ENCODE measurements at regions not wholly inside any gene's neighbourhood (a gene's known extent, or its start where the extent isn't known, plus 50 kb on each side); places are given as distances from the start of the nearest gene placed in this dataset.
"Not testable (repeated sequence)": the region's sequence is repeated elsewhere in the genome, so short reads cannot be mapped to it uniquely, and the experiment has no call there.

DNA sequence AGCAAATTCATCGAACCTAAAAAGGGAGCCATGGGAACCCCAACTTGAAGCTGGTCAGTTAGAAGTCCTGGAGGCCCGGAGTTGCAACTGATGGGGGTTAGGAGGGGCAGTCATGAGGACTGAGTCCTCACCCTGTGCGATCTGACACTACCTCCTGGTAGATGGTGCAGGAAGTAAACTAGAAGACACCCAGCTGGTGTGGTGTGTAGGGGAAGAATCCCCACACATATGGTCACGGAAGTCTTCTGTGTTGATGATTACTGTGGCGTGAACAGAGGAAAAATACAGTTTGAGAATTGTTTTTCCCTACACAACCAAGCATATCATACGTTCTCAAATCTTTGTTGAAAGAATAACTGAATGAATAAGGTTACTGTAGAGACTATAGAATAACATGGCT, 164.6 kb upstream of the KCTD7 start:
- TF ChIP-seq YY1 (IDR thresholded peaks at IDR 0.05; ENCODE audit: insufficient read depth, insufficient read length) (no peak), ZNF274 (IDR thresholded peaks at IDR 0.05; ENCODE audit: low read depth, low read length) (no peak), SUZ12 (IDR thresholded peaks at IDR 0.05; ENCODE audit: extremely low read depth, insufficient read depth, insufficient read length) (no peak)

DNA sequence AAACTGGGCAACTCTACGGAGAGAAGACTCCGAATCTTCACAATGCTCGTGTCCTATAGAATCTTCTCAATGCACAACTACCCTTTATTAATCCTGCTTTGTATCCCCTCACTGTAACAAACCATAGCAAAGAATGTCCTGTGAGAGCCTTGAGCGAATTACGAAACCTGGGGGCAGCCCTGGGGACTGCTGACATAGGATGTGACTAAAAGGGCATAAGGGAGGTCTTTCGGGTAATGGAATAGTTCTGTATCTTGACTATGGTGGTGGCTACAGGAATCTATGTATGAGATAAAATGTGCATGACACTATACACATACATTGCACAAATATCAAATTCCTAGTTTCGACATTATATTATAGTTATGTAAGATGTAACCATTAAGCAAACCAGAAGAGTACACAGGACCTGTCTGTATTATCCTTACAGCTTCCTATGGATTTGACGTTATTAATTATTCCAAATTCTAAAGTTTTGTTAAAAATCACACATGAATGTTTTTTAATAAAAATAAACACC, 162.5 kb upstream of the KCTD7 start:
- H3K36me3 ChIP-seq (ENCODE audit: insufficient read depth, insufficient read length, low read length) = peaks cover 2% of the 10 kb centered on the region

More for the DNA sequence above, 164.6 kb upstream of the KCTD7 start:
- H3K4me1 ChIP-seq (ENCODE audit: insufficient read depth, insufficient read length) = no peaks in the 10 kb centered on the region
- no peak for DNase-seq (ENCODE audit: low read depth, low spot score)
- H3K9ac ChIP-seq (ENCODE audit: insufficient read length, low read depth) = no peak overlapping the region
- peaks cover 2% of the 10 kb centered on the region for H3K36me3 ChIP-seq (ENCODE audit: insufficient read depth, insufficient read length, low read length)
- H3K4me3 ChIP-seq (ENCODE audit: insufficient read length, low read depth) = no peak overlapping the region
- no peaks in the 10 kb centered on the region for H3K9me3 ChIP-seq (ENCODE audit: insufficient read depth, low read length)
- no peaks in the 10 kb centered on the region for H3K27me3 ChIP-seq (ENCODE audit: insufficient read depth, insufficient read length)

DNA sequence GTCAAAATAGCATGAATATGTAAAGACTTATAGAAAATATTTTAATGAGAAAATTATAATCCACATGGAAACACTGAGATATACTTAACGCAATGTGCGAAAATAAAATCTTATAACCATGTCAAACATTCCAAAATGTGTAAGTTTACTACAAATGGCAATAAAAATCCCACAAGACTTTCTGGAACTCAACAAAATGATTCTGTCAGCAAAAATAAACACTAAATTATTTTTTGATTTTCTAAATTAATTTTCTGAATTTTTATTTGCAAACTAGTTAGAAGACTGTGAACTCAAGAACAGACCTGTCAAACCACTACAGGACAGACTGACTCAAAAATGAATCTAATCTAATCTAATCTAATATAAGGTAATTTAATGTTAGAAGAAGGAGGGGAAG, 160.8 kb upstream of the KCTD7 start:
- Histone ChIP-seq H3K9ac (ENCODE audit: insufficient read length, low read depth) (no peak overlapping the region), H3K4me3 (ENCODE audit: insufficient read length, low read depth) (no peak overlapping the region), H3K27me3 (ENCODE audit: insufficient read depth, insufficient read length) (no peaks in the 10 kb centered on the region), H3K9me3 (ENCODE audit: insufficient read depth, low read length) (no peaks in the 10 kb centered on the region), H3K4me1 (ENCODE audit: insufficient read depth, insufficient read length) (no peaks in the 10 kb centered on the region), H3K36me3 (ENCODE audit: insufficient read depth, insufficient read length, low read length) (peaks cover 2% of the 10 kb centered on the region)
- DNase-seq (ENCODE audit: low read depth, low spot score) = no peak
- TF ChIP-seq YY1 (IDR thresholded peaks at IDR 0.05; ENCODE audit: insufficient read depth, insufficient read length) = no peak
- no peak for TF ChIP-seq ZNF274 (IDR thresholded peaks at IDR 0.05; ENCODE audit: low read depth, low read length)
- TF ChIP-seq SUZ12 (IDR thresholded peaks at IDR 0.05; ENCODE audit: extremely low read depth, insufficient read depth, insufficient read length) = no peak

More for the DNA sequence above, 162.5 kb upstream of the KCTD7 start:
- TF ChIP-seq SUZ12 (IDR thresholded peaks at IDR 0.05; ENCODE audit: extremely low read depth, insufficient read depth, insufficient read length) (no peak), YY1 (IDR thresholded peaks at IDR 0.05; ENCODE audit: insufficient read depth, insufficient read length) (no peak), ZNF274 (IDR thresholded peaks at IDR 0.05; ENCODE audit: low read depth, low read length) (no peak)
- Histone ChIP-seq H3K9me3 (ENCODE audit: insufficient read depth, low read length) (no peaks in the 10 kb centered on the region), H3K9ac (ENCODE audit: insufficient read length, low read depth) (no peak overlapping the region), H3K4me3 (ENCODE audit: insufficient read length, low read depth) (no peak overlapping the region), H3K4me1 (ENCODE audit: insufficient read depth, insufficient read length) (no peaks in the 10 kb centered on the region), H3K27me3 (ENCODE audit: insufficient read depth, insufficient read length) (no peaks in the 10 kb centered on the region)
- no peak for DNase-seq (ENCODE audit: low read depth, low spot score)

DNA sequence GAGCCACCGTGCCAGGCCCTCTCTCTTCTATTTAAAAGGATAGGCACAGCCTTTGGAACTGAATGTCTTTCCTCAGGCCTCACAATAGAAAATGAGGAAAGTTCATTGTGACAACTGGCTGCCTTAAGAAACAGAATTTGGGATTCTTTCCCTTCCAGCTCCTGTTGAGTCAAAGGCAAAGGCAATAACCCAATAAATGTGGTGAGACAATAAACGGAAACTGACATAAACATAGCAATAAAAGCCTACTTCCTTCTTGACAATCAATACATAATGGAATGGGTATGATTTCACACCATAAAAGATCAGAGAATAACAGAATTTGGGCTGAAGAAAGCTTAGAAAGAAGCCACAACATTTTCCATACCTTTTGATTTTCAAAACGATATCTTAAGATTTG, 155.6 kb upstream of the KCTD7 start:
- peaks cover 19% of the 10 kb centered on the region for H3K36me3 ChIP-seq (ENCODE audit: insufficient read depth, insufficient read length, low read length)
- H3K4me3 ChIP-seq (ENCODE audit: insufficient read length, low read depth); H3K9me3 ChIP-seq (ENCODE audit: insufficient read depth, low read length); DNase-seq (ENCODE audit: low read depth, low spot score); H3K27me3 ChIP-seq (ENCODE audit: insufficient read depth, insufficient read length); H3K4me1 ChIP-seq (ENCODE audit: insufficient read depth, insufficient read length); H3K9ac ChIP-seq (ENCODE audit: insufficient read length, low read depth): not testable (repeated sequence)

DNA sequence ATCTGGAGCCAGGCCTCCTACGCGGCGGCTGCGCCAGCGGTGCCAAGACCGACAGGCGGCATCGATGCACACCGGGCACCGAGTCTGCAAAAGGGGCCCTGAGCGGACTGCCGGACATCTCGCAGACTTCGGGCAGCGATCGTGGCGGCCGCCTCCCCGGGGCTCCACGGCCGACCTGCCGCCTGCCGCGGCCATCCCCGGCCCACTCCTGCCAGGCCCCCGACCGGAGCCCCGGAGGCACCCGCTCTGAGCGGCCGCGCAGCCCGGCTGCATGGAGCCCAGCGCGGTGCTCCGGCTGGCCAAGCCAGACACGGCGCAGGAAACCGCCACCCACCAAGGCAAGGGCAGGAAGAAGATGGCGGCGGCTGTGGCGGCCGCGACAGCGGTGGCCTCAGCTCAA, 154.2 kb upstream of the KCTD7 start:
- no peaks in the 10 kb centered on the region for H3K9me3 ChIP-seq (ENCODE audit: insufficient read depth, low read length)
- DNase-seq (ENCODE audit: low read depth, low spot score) = no peak
- no peak overlapping the region for H3K4me3 ChIP-seq (ENCODE audit: insufficient read length, low read depth)
- no peaks in the 10 kb centered on the region for H3K27me3 ChIP-seq (ENCODE audit: insufficient read depth, insufficient read length)
- TF ChIP-seq ZNF274 (IDR thresholded peaks at IDR 0.05; ENCODE audit: low read depth, low read length) = no peak
- TF ChIP-seq YY1 (IDR thresholded peaks at IDR 0.05; ENCODE audit: insufficient read depth, insufficient read length) = no peak
- TF ChIP-seq SUZ12 (IDR thresholded peaks at IDR 0.05; ENCODE audit: extremely low read depth, insufficient read depth, insufficient read length) = no peak
- peaks cover 25% of the 10 kb centered on the region for H3K36me3 ChIP-seq (ENCODE audit: insufficient read depth, insufficient read length, low read length)
- no peak overlapping the region for H3K9ac ChIP-seq (ENCODE audit: insufficient read length, low read depth)
- peaks cover 5% of the 10 kb centered on the region for H3K4me1 ChIP-seq (ENCODE audit: insufficient read depth, insufficient read length)

DNA sequence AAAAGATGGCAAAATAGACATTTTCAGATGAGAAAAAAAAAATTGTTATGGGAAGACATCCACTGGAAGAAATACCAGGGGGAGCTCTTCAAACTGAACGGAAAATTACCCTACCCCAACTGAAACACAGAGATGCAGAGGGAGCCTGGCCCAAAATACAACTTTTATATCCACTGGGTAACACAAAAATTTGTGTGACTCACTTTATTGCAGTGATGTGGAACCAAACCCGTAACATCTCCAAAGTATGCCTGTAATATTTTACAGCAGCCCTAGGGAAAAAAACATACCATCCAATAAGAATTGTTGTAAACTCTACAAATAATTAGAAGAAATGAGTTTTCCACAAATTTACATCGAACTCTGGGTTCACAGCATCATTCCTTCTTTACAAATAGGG, 152.6 kb upstream of the KCTD7 start:
- not testable (repeated sequence) for H3K4me1 ChIP-seq (ENCODE audit: insufficient read depth, insufficient read length); H3K9ac ChIP-seq (ENCODE audit: insufficient read length, low read depth)

DNA sequence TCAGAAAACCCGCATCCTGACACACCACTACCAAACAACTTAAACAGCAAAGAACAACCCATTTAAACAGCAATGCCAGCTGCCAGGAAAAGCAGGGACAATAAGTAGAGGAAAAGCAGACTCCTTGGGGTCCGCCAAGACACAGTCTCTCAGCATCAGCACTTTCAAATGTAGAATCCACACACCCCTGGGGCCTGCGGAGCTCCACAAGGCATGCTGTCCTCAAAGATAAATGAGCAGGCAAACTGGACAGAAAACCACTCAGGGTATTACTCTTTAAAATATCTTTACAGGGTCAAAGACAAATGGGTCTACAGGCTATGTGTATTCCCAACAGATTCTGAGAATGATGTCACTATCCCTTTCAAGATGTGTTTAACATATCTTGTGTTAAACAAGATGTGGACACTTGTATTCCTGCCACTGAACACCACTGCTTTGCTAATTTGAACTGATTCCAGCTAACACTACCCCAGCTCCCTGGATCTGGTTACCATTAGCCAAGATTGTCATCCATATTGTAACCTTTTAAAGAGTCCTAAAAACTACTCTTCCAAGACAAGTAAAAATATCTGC, 150.8 kb upstream of the KCTD7 start:
- not testable (repeated sequence) for H3K9ac ChIP-seq (ENCODE audit: insufficient read length, low read depth); DNase-seq (ENCODE audit: low read depth, low spot score); H3K4me3 ChIP-seq (ENCODE audit: insufficient read length, low read depth); H3K9me3 ChIP-seq (ENCODE audit: insufficient read depth, low read length); H3K4me1 ChIP-seq (ENCODE audit: insufficient read depth, insufficient read length); H3K27me3 ChIP-seq (ENCODE audit: insufficient read depth, insufficient read length)
- H3K36me3 ChIP-seq (ENCODE audit: insufficient read depth, insufficient read length, low read length) = peaks cover 29% of the 10 kb centered on the region

More for the DNA sequence above, 152.6 kb upstream of the KCTD7 start:
- H3K27me3 ChIP-seq (ENCODE audit: insufficient read depth, insufficient read length); H3K9me3 ChIP-seq (ENCODE audit: insufficient read depth, low read length); DNase-seq (ENCODE audit: low read depth, low spot score); H3K4me3 ChIP-seq (ENCODE audit: insufficient read length, low read depth): not testable (repeated sequence)
- H3K36me3 ChIP-seq (ENCODE audit: insufficient read depth, insufficient read length, low read length) = peaks cover 25% of the 10 kb centered on the region

DNA sequence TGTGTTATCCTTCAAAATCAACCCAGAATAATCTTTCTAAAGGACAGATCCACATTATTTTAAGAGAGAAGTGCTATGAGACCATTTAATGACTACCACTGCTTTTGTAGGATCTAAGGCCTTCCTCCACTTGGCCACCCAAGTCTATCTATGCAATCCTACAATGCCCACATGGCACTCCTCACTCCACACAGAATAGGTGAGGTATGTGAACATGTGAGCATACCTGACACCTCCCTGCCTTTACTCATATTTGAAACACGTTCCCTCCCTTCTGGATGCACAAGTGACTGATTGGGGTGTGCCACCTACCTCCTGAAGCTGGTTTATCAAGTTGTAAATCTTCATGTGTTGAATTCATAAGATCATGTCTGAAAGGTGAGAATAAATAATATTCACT, 147.5 kb upstream of the KCTD7 start:
- H3K4me1 ChIP-seq (ENCODE audit: insufficient read depth, insufficient read length); H3K4me3 ChIP-seq (ENCODE audit: insufficient read length, low read depth); H3K9me3 ChIP-seq (ENCODE audit: insufficient read depth, low read length); H3K9ac ChIP-seq (ENCODE audit: insufficient read length, low read depth); DNase-seq (ENCODE audit: low read depth, low spot score); H3K27me3 ChIP-seq (ENCODE audit: insufficient read depth, insufficient read length): not testable (repeated sequence)
- H3K36me3 ChIP-seq (ENCODE audit: insufficient read depth, insufficient read length, low read length) = peaks cover 10% of the 10 kb centered on the region

DNA sequence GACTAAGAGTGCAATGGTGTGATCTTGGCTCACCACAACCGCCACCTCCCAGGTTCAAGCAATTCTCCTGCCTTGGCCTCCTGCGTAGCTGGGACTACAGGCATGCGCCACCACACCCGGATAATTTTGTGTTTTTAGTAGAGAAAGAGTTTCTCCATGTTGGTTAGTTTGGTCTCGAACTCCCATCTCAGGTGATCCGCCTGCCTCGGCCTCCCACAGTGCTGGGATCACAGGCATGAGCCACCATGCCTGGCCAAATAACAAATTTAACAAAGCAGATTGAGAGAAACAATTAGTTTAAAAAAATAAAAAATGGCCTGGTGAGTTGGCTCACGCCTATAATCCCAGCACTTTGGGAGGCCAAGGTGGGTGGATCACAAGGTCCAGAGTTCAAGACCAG, 139.6 kb upstream of the KCTD7 start:
- not testable (repeated sequence) for H3K9me3 ChIP-seq (ENCODE audit: insufficient read depth, low read length); H3K4me1 ChIP-seq (ENCODE audit: insufficient read depth, insufficient read length); H3K9ac ChIP-seq (ENCODE audit: insufficient read length, low read depth); H3K4me3 ChIP-seq (ENCODE audit: insufficient read length, low read depth); H3K36me3 ChIP-seq (ENCODE audit: insufficient read depth, insufficient read length, low read length); H3K27me3 ChIP-seq (ENCODE audit: insufficient read depth, insufficient read length); DNase-seq (ENCODE audit: low read depth, low spot score)

DNA sequence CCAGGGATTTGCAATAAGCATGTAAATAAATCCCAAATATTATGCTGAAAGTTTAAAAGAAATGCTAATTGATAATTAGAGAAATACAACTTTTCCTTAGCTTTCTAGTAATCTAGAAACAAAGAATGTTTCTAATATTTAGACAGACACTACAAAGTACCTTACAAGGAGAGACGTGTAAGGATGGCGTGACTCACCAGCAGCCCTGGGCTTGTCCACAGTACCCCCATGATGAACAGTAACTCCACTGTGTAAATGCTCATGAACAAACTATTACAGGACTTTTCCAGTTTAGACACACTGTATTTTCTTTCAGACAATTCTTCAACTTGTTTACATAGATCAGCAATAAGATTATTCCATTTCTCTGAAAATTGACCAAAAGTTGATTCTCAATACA, 138.9 kb upstream of the KCTD7 start:
- not testable (repeated sequence) for DNase-seq (ENCODE audit: low read depth, low spot score); H3K4me3 ChIP-seq (ENCODE audit: insufficient read length, low read depth); H3K4me1 ChIP-seq (ENCODE audit: insufficient read depth, insufficient read length); H3K27me3 ChIP-seq (ENCODE audit: insufficient read depth, insufficient read length); H3K9me3 ChIP-seq (ENCODE audit: insufficient read depth, low read length); H3K36me3 ChIP-seq (ENCODE audit: insufficient read depth, insufficient read length, low read length); H3K9ac ChIP-seq (ENCODE audit: insufficient read length, low read depth)

DNA sequence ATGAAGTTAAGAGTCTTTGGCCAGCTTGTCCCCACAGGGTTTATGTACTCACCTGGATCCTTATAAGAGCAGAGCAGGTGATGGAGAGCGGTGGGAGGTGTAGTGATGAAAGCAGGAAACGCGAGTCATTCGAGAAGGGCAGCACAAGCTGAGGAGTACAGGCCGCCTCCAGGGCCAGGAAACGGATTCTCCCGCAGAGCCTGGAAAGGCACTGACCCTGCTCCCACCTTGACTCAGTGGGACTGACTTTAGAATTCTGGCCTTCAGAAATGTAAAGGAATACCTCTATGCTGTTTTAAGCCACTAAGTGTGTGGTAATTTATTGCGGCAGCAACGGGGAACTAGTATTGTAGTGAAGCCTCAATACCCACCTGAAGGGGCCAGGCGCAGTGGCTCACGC, 137.7 kb upstream of the KCTD7 start:
- H3K4me1 ChIP-seq (ENCODE audit: insufficient read depth, insufficient read length); H3K4me3 ChIP-seq (ENCODE audit: insufficient read length, low read depth); H3K9ac ChIP-seq (ENCODE audit: insufficient read length, low read depth); H3K9me3 ChIP-seq (ENCODE audit: insufficient read depth, low read length); H3K36me3 ChIP-seq (ENCODE audit: insufficient read depth, insufficient read length, low read length); DNase-seq (ENCODE audit: low read depth, low spot score); H3K27me3 ChIP-seq (ENCODE audit: insufficient read depth, insufficient read length): not testable (repeated sequence)
